ENCODE measurements at regions not wholly inside any gene's neighbourhood (a gene's known extent, or its start where the extent isn't known, plus 50 kb on each side); places are given as distances from the start of the nearest gene placed in this dataset.

- Mint-ChIP-seq H3K4me1 (peaks cover 9% of the 10 kb centered on the region in 2 experiments), H3K36me3 (ENCODE audit: insufficient read depth in 1 of 3, low read depth in 3 of 3) (no peaks in the 10 kb centered on the region), H3K27ac (no peak overlapping the region), H3K4me3 (no peak overlapping the region), H3K27me3 (ENCODE audit: low read depth) (no peaks in the 10 kb centered on the region), H3K9me3 (no peaks in the 10 kb centered on the region)
- no CpG with 5 or more reads among the region's 3 CpGs for WGBS (ENCODE audit: extremely low coverage, insufficient read length, low lambda C conversion rate)
- Histone ChIP-seq H2AK5ac (ENCODE audit: insufficient read length, low read length) (no peak overlapping the region), H4K91ac (ENCODE audit: insufficient read length, low read depth, low read length) (no peak overlapping the region), H2BK12ac (ENCODE audit: insufficient read length, low read depth, low read length) (no peak overlapping the region), H3K9me3 (ENCODE audit: control insufficient read depth, low read depth, low read length) (no peaks in the 10 kb centered on the region), H3K79me2 (ENCODE audit: insufficient read depth, low read length) (no peaks in the 10 kb centered on the region), H2BK120ac (ENCODE audit: low read depth, low read length, poor library complexity, severe bottlenecking) (no peak overlapping the region), H3K23ac (ENCODE audit: insufficient read length, low read depth, low read length) (no peak overlapping the region), H3K4ac (ENCODE audit: low read depth, low read length) (no peak overlapping the region), H3K27me3 (ENCODE audit: insufficient read depth, low read length) (no peaks in the 10 kb centered on the region), H3K23me2 (ENCODE audit: insufficient read length, low read depth, low read length, poor library complexity, severe bottlenecking) (no peaks in the 10 kb centered on the region), H2BK20ac (ENCODE audit: low read depth, low read length, poor library complexity, severe bottlenecking) (no peak overlapping the region), H4K20me1 (ENCODE audit: control insufficient read depth, insufficient read depth, insufficient read length) (no peaks in the 10 kb centered on the region), H3K56ac (ENCODE audit: insufficient read length, low read depth, low read length) (no peak overlapping the region), H4K8ac (replicated peaks; ENCODE audit: insufficient read length, low read depth, low read length) (no peak overlapping the region), H3T11ph (ENCODE audit: low read length) (no peak overlapping the region), H3K4me1 (ENCODE audit: insufficient read depth, low read length) (no peaks in the 10 kb centered on the region), H3K27ac (ENCODE audit: insufficient read length, low read depth, low read length) (no peak overlapping the region), H2BK5ac (ENCODE audit: insufficient read length, low read length) (no peak overlapping the region), H3K79me1 (ENCODE audit: insufficient read depth, low read depth, low read length, poor library complexity, severe bottlenecking) (no peaks in the 10 kb centered on the region), H3K18ac (ENCODE audit: insufficient read length, low read depth, low read length) (no peak overlapping the region), H3K4me2 (ENCODE audit: insufficient read depth, insufficient read length, low read length) (no peak overlapping the region), H4K5ac (ENCODE audit: insufficient read length, low read depth, low read length) (no peak overlapping the region), H2BK15ac (ENCODE audit: low read depth, low read length) (no peak overlapping the region), H3K14ac (ENCODE audit: insufficient read depth, low read length) (no peak overlapping the region), H3K9ac (ENCODE audit: extremely low read depth, insufficient read length, low read length) (no peak overlapping the region), H2AFZ (ENCODE audit: low read length) (no peak overlapping the region)
- DNase-seq: no peak
- TF ChIP-seq CTCF (conservative IDR thresholded peaks at IDR 0.05): no peak
Measured at GRCh38 chr5:84614906-84615305, 230.2 kb upstream of the EDIL3 start.
